Sigmoid colon (tissue), 4 donors: ENCODE measurements at regions not wholly inside any gene's neighbourhood (a gene's known extent, or its start where the extent isn't known, plus 50 kb on each side); places are given as distances from the start of the nearest gene placed in this dataset.

Experiments used
- EP300 ChIP-seq, 4 donors: sonication (generic); formaldehyde crosslinking; IDR thresholded peaks; one replicate each; pipeline ENCODE4 v1.6.1; 2017; ENCODE audit warnings: antibody characterized with exemption in 4 of 4
- POLR2A ChIP-seq, 2 donors: fragments of 450-650 bp; IDR thresholded peaks; one replicate each; pipeline ENCODE4 v1.6.1; 2016; ENCODE audit warnings: antibody characterized with exemption in 2 of 2, mild to moderate bottlenecking in 2 of 2, moderate library complexity in 2 of 2
- POLR2AphosphoS5 ChIP-seq, 4 donors: sonication (generic); formaldehyde crosslinking; IDR thresholded peaks; one replicate each; pipeline ENCODE4 v1.6.1; 2017; ENCODE audit warnings: antibody characterized with exemption in 4 of 4
- TF ChIP-seq, protein P1 (sequence below), 4 experiments: fragments of 450-650 bp in 3 of 4; fragments of 200-600 bp in 1 of 4; IDR thresholded peaks; one replicate each; pipeline ENCODE4 v1.5.1; 2016 to 2019; ENCODE audit warnings: antibody characterized with exemption in 4 of 4, mild to moderate bottlenecking in 3 of 4, moderate library complexity in 2 of 4

DNA sequence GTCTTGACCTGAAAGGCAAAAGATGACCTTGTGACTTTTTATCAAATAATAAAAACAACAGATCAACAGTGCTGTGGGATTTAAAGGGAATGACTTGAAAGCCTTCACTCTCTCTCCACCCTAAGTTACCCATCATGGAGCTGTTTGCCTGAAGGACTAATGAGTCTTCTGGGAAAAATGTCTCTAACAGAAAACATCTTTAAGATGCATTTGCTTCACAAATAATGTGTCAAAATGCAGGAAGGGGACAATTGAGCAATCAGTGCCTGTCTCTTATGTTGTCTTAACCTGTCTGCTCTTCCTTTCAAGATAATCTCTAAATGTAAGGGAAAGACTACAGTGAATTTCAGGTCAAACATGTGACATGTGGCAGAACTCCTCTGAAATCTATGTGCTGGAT lies 766.6 kb downstream of the PDHA2 start:
- no peak for TF ChIP-seq EP300 (IDR thresholded peaks at IDR 0.05)
- no peak for TF ChIP-seq POLR2A (IDR thresholded peaks at IDR 0.05)
- TF ChIP-seq, protein P1, sequence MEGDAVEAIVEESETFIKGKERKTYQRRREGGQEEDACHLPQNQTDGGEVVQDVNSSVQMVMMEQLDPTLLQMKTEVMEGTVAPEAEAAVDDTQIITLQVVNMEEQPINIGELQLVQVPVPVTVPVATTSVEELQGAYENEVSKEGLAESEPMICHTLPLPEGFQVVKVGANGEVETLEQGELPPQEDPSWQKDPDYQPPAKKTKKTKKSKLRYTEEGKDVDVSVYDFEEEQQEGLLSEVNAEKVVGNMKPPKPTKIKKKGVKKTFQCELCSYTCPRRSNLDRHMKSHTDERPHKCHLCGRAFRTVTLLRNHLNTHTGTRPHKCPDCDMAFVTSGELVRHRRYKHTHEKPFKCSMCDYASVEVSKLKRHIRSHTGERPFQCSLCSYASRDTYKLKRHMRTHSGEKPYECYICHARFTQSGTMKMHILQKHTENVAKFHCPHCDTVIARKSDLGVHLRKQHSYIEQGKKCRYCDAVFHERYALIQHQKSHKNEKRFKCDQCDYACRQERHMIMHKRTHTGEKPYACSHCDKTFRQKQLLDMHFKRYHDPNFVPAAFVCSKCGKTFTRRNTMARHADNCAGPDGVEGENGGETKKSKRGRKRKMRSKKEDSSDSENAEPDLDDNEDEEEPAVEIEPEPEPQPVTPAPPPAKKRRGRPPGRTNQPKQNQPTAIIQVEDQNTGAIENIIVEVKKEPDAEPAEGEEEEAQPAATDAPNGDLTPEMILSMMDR (IDR thresholded peaks at IDR 0.05): no peak
- TF ChIP-seq POLR2AphosphoS5 (IDR thresholded peaks at IDR 0.05): no peak
